Activated CD8-positive, alpha-beta memory T cell treated with anti-CD3 and anti-CD28 coated beads, Interleukin-2, amount 50 U/mL, for 48 hours (primary cell): ENCODE measurements at regions not wholly inside any gene's neighbourhood (a gene's known extent, or its start where the extent isn't known, plus 50 kb on each side); places are given as distances from the start of the nearest gene placed in this dataset.
"Not testable (repeated sequence)": the region's sequence is repeated elsewhere in the genome, so short reads cannot be mapped to it uniquely, and the experiment has no call there.

Experiments
- DNase-seq: peaks from one replicate; pipeline ENCODE4 v3.0.0-alpha.2; 2020

DNA sequence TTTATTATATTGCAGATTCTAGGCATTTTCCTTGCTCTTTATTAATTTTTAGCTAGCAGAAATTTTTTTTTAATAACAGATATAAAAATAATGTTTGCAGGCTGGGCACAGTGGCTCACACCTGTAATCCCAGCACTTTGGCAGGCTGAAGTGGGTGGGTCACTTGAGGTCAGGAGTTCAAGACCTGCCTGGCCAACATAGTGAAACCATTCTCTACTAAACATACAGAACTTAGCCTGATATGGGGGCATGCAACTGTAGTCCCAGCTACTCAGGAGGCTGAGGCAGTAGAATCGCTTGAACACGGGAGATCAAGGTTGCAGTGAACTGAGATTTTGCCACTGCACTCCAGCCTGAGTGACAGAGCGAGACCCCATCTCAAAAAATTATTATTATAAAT is 304.6 kb upstream of the KCND2 start:
- DNase-seq, result not testable (repeated sequence)

DNA sequence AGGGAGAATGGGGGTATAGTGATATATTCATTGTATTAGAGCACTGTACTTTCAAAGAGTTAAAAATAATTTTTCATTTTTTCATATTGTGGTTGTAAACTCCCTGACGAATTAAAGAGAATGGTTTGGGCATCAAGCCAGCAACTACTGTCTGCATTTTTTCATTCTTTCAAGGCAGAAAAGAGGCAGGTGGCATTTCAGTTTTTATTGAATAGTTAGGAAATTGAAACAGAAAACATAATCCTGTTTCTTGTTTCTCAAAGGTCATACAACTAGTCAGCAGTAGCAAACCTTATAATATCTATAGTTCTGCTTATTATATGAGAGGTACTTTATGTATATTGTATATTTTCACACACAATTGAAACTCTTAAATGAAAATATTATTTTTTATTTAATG is 303.9 kb upstream of the KCND2 start:
- no peak for DNase-seq

DNA sequence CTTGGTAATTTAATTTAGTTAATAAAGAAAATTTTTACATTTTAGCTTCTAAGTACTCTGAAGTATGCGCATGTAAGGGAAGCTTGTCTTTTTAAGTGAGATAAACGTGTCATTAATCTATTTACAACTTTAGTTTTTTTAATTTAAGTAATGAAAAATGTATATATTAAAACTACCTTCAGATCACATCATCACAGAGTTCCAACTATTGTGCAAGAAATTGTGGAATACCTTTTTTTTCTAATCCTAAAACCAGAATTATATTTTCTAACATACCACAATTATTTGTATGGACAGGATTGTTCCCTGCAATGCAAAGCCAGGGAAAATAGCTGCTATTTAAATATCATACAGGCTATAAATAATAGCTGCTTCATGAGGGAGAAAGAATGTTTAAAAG is 303.2 kb upstream of the KCND2 start:
- no peak for DNase-seq

DNA sequence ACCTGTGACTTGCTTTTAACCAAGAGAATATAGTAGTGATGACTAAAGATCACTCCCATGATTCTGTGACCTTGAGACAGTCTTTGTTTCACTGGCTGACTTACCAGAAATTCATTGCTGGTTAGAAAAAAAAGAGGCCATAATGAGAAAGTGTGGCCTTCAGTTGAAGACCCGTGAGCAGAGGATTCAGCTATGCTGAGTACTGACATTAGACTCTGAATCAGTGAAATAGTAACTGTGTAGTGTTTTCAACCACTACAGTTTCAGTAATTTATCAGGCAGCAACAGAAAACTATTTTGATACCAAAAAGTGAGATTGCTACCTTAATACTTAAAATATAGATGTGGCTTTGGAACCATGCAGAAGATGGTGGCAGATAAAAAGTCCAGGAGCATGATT is 298.0 kb upstream of the KCND2 start:
- no peak for DNase-seq

DNA sequence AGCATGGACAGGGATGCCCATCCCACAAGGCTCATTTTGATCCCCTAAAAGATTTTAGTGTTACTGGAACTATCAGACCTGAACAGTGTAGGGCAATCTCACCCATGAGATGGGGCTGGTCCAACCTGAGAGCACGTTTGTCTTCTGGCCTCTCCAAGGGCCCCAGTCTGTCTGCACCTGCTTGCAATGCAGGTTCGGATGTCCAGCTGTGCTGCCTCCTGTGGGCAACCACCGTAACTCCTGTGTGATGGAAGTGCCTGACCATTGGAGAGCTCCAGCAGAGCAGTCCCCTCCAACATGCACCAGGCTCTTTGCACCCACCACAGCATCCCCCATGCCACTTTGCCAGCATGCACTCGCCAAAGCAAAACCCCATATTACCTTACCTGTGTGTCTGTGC is 290.1 kb upstream of the KCND2 start:
- no peak for DNase-seq

DNA sequence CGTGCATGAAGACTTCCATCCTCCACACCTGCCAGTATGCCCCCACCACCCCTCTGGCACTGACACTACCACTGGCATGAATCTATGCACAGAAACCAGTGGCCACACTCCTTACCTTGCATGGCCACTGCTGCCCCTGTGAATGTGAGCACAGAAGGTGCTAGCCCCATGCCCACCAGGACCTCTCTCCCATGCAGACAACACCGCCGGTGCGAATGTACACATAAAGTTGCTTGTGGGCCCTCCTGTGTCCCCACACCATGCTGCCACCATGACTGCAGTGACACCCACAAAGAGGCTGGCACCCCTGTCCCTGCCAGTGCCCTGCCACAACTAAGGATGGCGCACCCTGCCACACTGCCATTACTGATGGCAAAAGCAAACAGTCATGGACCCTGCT is 289.5 kb upstream of the KCND2 start:
- no peak for DNase-seq

DNA sequence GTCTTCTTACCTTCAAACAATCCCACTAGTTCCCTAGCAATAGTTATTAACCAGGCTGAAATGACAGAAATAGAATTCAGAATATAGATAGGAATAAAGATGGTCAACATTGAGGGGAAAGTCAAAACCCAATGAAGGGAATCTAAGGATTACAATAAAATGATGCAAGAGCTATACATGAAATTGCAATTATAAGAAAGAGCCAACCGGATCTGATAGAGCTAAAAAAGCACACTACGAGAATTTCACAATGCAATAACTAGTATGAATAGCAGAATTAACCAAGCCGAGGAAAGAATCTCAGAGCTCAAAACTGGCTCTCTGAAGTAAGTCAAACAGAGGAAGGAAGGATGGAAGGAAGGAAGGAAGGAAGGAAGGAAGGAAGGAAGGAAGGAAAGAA is 288.7 kb upstream of the KCND2 start:
- DNase-seq, result no peak

DNA sequence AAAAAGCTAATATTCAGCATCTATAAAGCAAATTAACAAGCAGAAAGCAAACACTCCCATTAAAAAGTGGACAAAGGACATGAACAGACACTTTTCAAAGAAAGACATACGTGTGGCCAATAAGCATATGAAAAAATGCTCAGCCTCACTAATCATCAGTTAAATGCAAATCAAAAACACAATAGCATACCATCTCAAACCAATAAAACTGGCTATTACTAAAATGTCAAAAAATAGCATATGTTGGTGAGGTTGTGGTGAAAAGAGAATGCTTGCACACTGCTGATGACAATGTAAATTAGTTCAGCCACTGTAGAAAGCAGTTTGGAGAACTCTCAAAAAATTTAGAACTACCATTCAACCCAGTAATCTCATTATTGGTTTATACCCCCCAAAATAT is 284.6 kb upstream of the KCND2 start:
- DNase-seq, result no peak

DNA sequence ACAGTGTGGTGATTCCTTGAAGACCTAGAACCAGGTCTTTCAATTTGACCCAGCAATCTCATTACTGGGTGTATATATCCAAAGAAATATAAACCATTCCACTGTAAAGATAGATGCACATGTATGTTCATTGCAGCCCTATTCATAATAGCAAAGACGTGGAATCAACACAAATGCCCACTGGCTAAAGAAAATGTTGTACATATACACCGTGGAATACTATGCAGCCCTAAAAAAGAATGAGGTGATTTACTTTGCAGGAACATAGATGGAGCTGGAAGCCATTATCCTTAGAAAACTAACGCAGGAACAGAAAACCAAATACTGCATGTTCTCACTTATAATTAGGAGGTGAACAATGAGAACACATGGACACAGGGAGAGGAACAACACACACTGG is 278.0 kb upstream of the KCND2 start:
- DNase-seq, result no peak

DNA sequence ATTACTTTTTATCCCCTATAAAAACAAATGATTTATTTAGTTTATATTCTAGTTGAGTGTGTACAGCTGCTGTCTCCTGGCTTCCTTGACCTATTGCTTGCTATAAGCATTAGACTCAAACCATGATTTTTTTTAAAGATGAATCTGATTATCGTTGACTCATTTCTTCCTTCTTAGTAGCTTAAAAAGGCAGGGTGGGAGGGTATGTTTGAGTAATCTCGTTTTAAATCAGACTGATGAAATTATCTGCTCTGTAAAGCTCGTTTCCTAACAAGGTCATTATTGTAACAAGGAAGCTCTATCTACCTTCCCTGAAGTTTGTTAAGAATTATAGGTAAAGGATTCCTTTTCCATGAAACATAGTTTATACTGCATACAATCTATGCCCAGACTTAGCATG is 276.3 kb upstream of the KCND2 start:
- DNase-seq, result no peak

DNA sequence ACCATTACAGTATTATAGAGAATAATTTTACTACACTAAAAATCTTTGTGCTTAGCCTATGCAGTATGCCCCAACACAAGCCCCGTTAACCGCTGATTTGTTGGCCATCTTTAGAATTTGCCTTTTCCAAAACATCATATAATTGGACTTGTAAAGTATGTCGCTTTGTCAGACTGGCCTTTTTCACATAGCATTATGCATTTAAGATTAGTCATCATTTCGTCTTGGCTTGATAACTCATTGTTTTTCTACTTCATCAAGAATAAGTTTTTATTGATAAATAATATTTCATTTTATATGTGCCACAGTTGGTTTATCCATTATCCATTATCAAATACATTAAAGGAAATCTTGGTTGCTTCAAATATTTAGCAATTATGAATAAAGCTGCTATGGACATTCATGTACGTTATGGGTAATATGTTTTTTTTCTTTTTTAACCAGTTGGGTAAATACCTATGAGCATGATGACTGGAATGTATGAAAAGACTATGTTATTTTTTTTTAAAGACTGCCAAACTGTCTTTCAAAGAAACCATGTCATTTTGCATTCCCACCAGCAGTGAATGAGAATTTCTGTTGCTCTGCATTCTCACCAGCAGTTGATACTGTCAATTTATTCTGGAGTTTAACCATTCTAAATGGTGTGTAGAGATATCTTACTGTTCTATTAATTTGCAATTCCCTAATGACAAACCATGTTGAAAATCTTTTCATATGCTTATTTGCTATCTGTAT is 273.1 kb upstream of the KCND2 start:
- no peak for DNase-seq

DNA sequence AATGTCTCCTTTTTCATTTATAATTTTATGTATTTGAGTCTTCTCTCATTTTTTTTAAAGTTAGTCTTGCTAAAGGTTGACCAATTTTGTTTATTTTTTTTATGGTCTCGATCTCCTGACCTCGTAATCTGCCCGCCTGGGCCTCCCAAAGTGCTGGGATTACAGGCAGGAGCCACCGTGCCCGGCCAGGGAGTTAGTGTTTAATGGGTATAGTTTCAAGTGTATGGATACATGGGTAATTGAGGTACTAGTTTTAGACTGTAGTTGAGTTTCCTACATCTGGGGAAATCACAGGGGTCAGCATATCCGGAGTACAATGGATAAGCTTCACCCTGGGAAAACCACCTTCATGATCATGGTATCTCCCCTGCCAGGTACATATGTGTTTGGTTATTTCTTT is 267.3 kb upstream of the KCND2 start:
- DNase-seq, result no peak

DNA sequence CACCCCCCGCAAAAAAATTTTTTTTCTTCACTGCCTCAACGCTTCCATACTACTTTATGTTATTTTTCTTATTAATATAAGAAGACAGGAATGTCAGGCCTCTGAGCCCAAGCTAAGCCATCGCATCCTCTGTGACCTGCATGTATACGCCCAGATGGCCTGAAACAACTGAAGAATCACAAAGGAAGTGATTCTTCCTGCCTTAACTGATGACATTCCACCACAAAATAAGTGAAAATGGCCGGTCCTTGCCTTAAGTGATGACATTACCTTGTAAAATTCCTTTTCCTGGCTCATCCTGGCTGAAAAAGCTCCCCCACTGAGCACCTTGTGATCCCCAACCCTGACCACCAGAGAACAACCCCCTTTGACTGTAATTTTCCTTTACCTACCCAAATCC is 258.7 kb upstream of the KCND2 start:
- DNase-seq, result not testable (repeated sequence)

DNA sequence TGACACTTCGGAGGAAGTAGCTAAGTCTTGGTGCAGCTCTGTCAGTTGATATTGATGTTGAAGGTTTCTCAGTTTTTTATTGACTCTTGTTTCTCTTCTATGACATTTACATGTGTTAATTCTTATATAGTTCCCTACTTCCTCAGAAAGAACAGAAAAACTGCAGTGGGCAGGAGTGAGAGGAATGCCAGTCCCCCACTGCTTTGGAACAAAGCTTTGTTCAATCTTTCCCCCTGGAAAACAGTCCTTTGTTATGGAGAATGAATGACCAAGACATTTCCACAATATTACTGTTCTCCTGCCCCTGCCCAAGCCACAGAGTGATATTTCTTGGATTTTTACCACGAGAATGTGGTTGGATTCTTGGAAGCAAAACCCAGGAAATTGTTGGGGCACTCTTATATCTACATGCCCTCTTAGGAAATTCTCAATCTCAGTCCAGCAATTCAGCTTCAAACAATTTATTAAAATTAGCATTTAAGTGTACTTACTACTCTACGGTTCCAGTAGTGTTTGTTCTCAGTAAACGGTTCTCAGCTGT is 258.0 kb upstream of the KCND2 start:
- DNase-seq, result no peak

DNA sequence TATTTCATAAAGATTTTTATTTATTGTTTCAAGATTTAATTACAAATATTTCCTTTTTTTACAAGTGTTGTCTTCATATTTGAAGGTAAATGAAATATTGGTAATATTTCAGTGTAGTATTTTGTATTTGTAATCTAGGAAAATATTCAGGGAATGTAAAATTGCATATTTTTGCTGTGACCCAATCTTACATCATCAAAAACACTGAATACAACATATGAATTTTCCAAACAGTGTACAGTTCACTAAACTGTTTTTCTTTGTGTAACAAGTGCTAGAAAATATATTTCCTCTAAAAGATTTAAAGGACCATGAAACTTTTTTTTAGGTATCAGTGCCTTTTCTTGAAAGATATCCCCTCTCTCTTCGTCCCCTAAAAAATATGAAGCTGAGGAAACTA is 251.9 kb upstream of the KCND2 start:
- DNase-seq, result no peak

DNA sequence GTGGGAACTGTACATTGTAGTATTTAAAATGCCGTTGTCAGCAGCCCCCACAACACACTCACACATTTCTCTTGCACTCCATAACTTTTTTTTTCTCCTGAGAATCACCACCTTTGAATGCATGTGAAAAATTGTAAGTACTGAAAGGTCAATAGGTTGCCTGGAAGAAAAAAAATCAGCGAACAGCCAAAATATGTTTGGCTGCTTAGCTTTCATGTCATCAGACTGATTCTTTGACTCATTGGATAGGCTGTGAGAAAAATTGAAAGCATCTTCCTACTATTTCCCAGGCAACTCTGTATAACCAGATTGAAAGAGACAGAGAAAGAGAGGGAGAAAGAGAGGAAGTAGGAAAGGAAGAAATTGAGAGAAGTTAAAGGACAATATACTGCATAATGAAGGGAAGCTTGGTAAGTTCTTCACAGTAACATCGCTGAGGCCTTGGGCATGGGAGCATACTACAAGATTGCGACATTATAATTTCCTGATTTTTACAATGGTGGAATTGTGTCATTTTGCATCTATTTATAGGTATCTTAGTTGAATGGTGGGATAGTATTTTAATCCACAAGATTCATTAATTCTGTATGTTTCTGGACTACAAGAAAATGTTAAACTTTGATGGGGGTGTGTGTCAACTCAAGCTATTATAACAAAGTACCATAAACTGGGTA is 249.3 kb upstream of the KCND2 start:
- DNase-seq, result no peak

DNA sequence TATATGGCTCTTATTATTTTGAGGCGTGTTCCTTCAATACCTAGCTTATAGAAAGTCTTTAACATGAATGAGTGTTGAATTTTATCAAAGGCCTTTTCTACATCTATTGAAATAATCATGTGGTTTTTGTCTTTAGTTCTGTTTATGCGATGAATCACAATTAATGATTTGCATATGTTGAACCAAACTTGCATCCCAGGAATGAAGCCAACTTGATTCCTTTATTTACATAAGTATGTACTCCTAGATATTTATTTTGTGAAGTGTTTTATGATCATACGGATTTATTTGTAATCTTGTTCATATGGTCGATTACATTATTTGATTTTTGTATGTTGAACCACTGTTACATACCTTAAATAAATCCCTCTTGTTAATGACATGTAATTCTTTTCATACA is 244.3 kb upstream of the KCND2 start:
- DNase-seq, result no peak

DNA sequence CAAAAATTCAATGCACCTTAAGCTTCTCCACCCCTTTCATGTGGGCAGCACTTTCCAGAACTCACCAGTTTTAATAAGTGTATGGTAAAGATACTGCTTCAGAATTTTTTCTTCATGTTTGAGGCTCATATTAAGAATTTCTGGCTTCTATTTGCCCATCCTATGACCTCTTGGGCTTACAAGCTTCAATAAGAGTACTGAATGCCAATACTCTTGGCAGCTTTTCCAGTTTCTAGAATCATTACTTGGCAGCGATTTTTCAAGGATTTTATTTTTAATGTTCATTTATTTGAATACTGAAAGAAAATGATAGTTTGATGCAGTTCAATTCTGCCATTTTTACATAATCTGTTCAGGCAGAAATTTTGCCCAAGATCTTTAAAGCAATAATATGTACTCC is 242.1 kb upstream of the KCND2 start:
- DNase-seq, result no peak

DNA sequence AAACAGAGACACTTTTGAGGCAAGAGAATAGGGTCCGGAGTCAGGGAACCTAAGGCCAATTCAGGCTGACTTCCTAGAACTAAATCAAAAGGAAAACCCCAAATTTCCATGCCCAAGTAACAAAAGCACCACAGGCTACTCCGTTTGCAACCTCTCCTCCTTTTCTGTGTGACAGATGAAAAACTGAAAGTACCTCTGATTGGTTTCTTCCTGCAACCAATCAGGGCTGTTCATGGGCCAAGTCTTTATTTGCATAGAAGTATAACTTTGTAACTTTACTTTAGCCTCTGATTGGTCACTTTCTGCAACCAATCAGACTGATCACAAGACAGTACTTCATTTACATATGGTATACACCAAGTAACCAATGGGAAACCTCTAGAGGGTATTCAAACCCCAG is 239.9 kb upstream of the KCND2 start:
- DNase-seq, result no peak

DNA sequence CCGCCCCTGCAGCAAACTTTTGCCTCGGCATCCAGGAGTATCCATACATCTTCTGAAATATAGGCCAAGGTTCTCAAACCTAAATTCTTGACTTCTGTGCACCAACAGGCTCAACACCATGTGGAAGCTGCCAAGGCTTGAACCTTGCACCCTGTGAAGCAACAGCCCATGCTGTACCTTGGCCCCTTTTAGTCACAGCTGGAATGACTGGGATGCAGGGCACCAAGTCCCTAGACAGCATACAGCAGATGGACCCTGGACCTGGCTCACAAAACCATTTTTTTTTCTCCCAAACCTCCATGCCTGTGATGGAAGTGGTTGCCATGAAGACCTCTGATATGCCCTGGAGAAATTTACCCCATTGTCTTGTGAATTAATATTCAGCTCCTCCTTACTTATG is 233.8 kb upstream of the KCND2 start:
- DNase-seq, result no peak

DNA sequence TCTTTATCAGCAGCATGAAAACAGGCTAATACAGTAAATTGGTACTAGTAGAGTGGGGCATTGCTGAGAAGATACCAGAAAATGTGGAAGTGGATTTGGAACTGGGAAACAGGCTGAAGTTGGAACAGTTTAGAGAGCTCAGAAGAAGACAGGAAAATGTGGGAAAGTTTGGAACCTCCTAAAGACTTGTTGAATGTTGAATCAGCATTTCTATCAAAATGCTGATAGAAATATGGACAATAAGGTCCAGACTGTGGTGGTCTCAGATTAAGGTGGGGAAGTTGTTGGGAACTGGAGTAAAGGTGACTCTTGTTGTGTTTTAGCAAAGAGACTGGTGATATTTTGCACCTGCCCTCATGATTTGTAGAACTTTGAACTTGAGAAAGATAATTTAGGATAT is 231.2 kb upstream of the KCND2 start:
- no peak for DNase-seq

DNA sequence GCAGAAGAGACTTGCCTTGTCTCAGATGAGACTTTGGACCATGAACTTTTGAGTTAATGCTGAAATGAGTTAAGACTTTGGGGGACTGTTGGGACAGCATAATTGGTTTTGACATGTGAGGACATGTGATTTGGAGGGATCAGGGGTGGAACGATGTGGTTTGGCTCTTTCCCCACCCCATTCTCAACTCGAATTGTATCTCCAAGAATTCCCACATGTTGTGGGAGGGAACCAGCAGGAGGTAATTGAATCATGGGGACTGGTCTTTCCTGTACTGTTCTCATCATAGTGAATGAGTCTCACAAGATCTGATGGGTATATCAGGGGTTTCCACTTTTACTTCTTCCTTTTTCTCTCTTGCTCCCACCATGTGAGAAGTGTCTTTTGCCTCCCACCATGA is 229.7 kb upstream of the KCND2 start:
- DNase-seq, result no peak

DNA sequence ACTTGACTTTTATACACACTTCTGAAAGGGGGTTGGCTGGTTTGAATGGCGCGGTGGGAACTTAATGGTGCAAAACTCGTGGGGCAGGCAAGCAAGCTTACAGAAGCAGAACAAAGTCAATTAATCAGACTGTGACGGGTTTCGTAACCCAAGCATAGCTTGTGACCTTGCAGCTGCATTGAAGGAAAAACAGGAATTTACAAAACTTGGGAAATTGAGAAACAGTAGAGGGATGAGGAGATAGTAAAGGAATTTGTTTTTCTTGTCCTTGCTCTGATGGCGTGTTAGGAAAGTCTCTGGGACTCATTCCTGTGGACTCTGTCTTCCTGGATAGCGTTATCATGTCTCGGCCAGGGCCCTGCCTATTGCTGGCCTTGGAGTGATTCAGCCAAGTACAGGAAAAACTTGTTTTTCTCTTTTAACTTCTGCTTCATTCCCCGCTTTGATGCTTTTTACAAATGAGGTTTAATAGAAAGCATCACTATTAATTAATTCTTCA is 220.0 kb upstream of the KCND2 start:
- no peak for DNase-seq

DNA sequence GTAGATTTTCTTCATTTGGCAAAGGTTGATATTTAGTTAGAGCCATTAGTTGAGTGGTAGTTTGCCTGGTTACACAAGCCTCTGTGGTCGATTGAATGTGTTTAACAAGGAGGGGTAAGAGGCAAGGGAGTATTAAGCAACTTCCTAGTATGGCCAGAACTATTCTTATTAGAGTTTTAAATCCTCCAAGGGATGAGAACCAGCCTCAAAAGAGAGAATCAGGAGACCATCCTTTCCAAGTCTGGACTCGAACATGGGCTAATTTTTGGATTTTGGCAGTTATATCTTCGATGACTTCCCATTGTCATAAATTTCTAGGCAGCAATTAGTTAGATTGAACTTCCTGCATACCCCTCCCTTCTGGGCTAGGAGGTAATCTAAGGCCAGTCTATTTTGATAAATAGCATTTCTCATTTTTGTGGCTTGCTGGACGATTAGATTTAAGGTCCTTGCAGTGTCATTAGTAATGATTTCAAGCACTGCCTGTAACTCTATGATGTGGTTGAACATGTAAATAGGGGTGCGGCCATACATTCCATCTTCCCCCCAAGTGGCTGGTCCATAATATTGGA is 219.5 kb upstream of the KCND2 start:
- no peak for DNase-seq
